K562 (cell line): ENCODE measurements at regions not wholly inside any gene's neighbourhood (a gene's known extent, or its start where the extent isn't known, plus 50 kb on each side); places are given as distances from the start of the nearest gene placed in this dataset.

Experiments
- ATAC-seq: fragments of 200-7000 bp; cut with Tn5 transposase; 3 replicates; pipeline ENCODE4 v1.9.1; 2020; ENCODE audit warnings: moderate library complexity
- BruUV-seq: library from RNA; stranded (reverse); fragments of 400-500 nt; replicated peaks from 2 replicates; lab custom pipeline; 2021; lab: Mats Ljungman, UMichigan
- CTCF ChIA-PET: fragments of 300-600 bp; formaldehyde crosslinking; extraction: SDS; loops from one replicate; lab custom pipeline; 2021; ENCODE audit warnings: low intra/inter-chr PET ratio; lab: Yijun Ruan, JAX
- POLR2A ChIA-PET: fragments of 300-600, 350-650 bp; sonication (Branson Sonifier 250); formaldehyde crosslinking; extraction: SDS; loops from one replicate; lab custom pipeline; 2021; ENCODE audit warnings: antibody characterized with exemption, inconsistent platforms; lab: Yijun Ruan, JAX
- DNase-seq, 4 experiments: peaks; one replicate each; pipeline versions ENCODE4 v3.0.0 to v3.0.0-alpha.2; 2011 to 2018; ENCODE audit warnings: low spot score in 3 of 4, mixed read lengths in 3 of 4; ENCODE audit errors: extremely low read depth in 1 of 4
- FAIRE-seq: peaks from 2 replicates; lab custom pipeline; 2011; peaks lifted over from hg19 to GRCh38; lab: Jason Lieb, UNC
- H2AFZ ChIP-seq: 2 replicates; pipeline ENCODE4 v1.6.0; 2011; ENCODE audit warnings: low read depth, low read length, control low read depth, inconsistent platforms
- H3K27ac ChIP-seq: fragments of 200-600 bp; 3 replicates; pipeline ENCODE4 v1.8.0; 2011; ENCODE audit warnings: low read depth, mild to moderate bottlenecking, control low read depth, inconsistent platforms, low read length, moderate library complexity, mixed read lengths; ENCODE audit errors: extremely low read depth
- H3K27me3 ChIP-seq, 2 experiments: fragments of 300-600 bp in 1 of 2; 2 replicates in 1 of 2; 3 replicates in 1 of 2; pipeline versions ENCODE4 v1.6.0 to v1.8.0; 2011; ENCODE audit warnings: inconsistent platforms in 2 of 2, low read length in 2 of 2, mild to moderate bottlenecking in 1 of 2, mixed read lengths in 1 of 2, moderate library complexity in 1 of 2; ENCODE audit not compliant: control insufficient read depth in 2 of 2, insufficient read depth in 2 of 2
- H3K36me3 ChIP-seq: fragments of 300-600 bp; 3 replicates; pipeline ENCODE4 v1.8.0; 2011; ENCODE audit warnings: mild to moderate bottlenecking, low read length, inconsistent platforms; ENCODE audit not compliant: control insufficient read depth, insufficient read depth
- H3K4me1 ChIP-seq, 2 experiments: fragments of 200-600 bp in 1 of 2; replicated peaks in 1 of 2; 2 replicates in 1 of 2; 3 replicates in 1 of 2; pipeline versions ENCODE4 v1.5.1 to v1.8.0; 2011; ENCODE audit warnings: inconsistent platforms in 2 of 2, low read length in 2 of 2, mild to moderate bottlenecking in 1 of 2, mixed read lengths in 1 of 2, moderate library complexity in 1 of 2; ENCODE audit not compliant: control insufficient read depth in 2 of 2, insufficient read depth in 2 of 2
- H3K4me2 ChIP-seq: 2 replicates; pipeline ENCODE4 v1.6.1; 2011; ENCODE audit warnings: low read length, control low read depth, inconsistent platforms, mixed read lengths; ENCODE audit not compliant: insufficient read depth
- H3K4me3 ChIP-seq: fragments of 200-600 bp; sonication (generic), shearing (Covaris generic); 2 replicates; pipeline ENCODE4 v1.5.1; 2016; ENCODE audit warnings: control low read depth, inconsistent platforms
- H3K79me2 ChIP-seq: fragments of 200-600 bp; 3 replicates; pipeline ENCODE4 v1.8.0; 2011; ENCODE audit warnings: low read length, inconsistent platforms; ENCODE audit not compliant: control insufficient read depth, insufficient read depth
- H3K9ac ChIP-seq, 2 experiments: 2 replicates each; pipeline versions ENCODE4 v1.6.0 to v1.6.1; 2011; ENCODE audit warnings: low read depth in 2 of 2, low read length in 2 of 2, control low read depth in 1 of 2, inconsistent platforms in 1 of 2, mild to moderate bottlenecking in 1 of 2, mixed read lengths in 1 of 2; ENCODE audit not compliant: insufficient read depth in 1 of 2
- H3K9me1 ChIP-seq: one replicate; pipeline ENCODE4 v1.6.0; 2011; ENCODE audit warnings: inconsistent platforms, mild to moderate bottlenecking, low read length, moderate library complexity; ENCODE audit not compliant: control insufficient read depth, insufficient read depth
- H3K9me3 ChIP-seq: replicated peaks from 2 replicates; pipeline ENCODE4 v1.5.1; 2011; ENCODE audit warnings: low read depth, low read length, inconsistent platforms; ENCODE audit not compliant: control insufficient read depth, insufficient read depth
- H4K20me1 ChIP-seq: replicated peaks from 2 replicates; pipeline ENCODE4 v1.6.1; 2011; ENCODE audit warnings: low read length, inconsistent platforms, mixed read lengths; ENCODE audit not compliant: control insufficient read depth, insufficient read depth
- ATF3 ChIP-seq, 2 experiments: fragments of 450-650 bp in 1 of 2; sonication (generic) in 1 of 2; formaldehyde crosslinking in 1 of 2; IDR thresholded peaks in 1 of 2; conservative IDR thresholded peaks in 1 of 2; 2 replicates each; pipeline versions ENCODE4 v1.6.1 to v1.8.1; 2016 to 2023; ENCODE audit warnings: mild to moderate bottlenecking in 2 of 2, moderate library complexity in 2 of 2, inconsistent platforms in 1 of 2, missing genetic modification reagents in 1 of 2
- CC2D1A ChIP-seq: fragments of 450-650 bp; IDR thresholded peaks from 2 replicates; pipeline ENCODE4 v1.6.1; 2017; ENCODE audit warnings: mild to moderate bottlenecking
- CEBPG ChIP-seq, 3 experiments: fragments of 200-800 bp in 1 of 3; sonication (Bioruptor generic) in 1 of 3; sonication (generic) in 1 of 3; formaldehyde crosslinking in 1 of 3; IDR thresholded peaks in 2 of 3; conservative IDR thresholded peaks in 1 of 3; 2 replicates each; pipeline versions ENCODE4 v1.6.1 to v1.8.0; 2016 to 2022; ENCODE audit warnings: missing compliant biosample characterization in 2 of 3, missing genetic modification characterization in 2 of 3, mild to moderate bottlenecking in 1 of 3, missing genetic modification reagents in 1 of 3
- CREB1 ChIP-seq, 2 experiments: sonication (generic) in 1 of 2; formaldehyde crosslinking in 1 of 2; IDR thresholded peaks; 2 replicates each; pipeline versions ENCODE4 v1.6.1 to v1.8.0; 2012 to 2022; ENCODE audit warnings: inconsistent platforms in 1 of 2, mild to moderate bottlenecking in 1 of 2, missing genetic modification reagents in 1 of 2, moderate library complexity in 1 of 2
- KDM2B ChIP-seq: fragments of 250-450 bp; sonication (Bioruptor Pico); IDR thresholded peaks from 2 replicates; pipeline ENCODE4 v1.8.0; 2021; ENCODE audit warnings: mild to moderate bottlenecking, moderate library complexity
- RUNX1 ChIP-seq: sonication (generic); IDR thresholded peaks from 2 replicates; pipeline ENCODE4 v1.6.1; 2016; ENCODE audit warnings: antibody characterized with exemption, low read depth
- YY1 ChIP-seq, 3 experiments: IDR thresholded peaks; 2 replicates each; pipeline ENCODE4 v1.6.1; 2011; ENCODE audit warnings: low read length in 2 of 3, mild to moderate bottlenecking in 2 of 3, moderate library complexity in 2 of 3, borderline replicate concordance in 1 of 3, control low read depth in 1 of 3, low read depth in 1 of 3; ENCODE audit not compliant: insufficient read depth in 3 of 3, insufficient replicate concordance in 2 of 3, control insufficient read depth in 1 of 3, insufficient read length in 1 of 3; ENCODE audit errors: extremely low read depth in 1 of 3
- ZEB2 ChIP-seq: fragments of 450-650 bp; IDR thresholded peaks from 2 replicates; pipeline ENCODE4 v1.6.1; 2016
- ZNF274 ChIP-seq: IDR thresholded peaks from 2 replicates; pipeline ENCODE4 v1.6.1; 2011; ENCODE audit warnings: low read depth, mild to moderate bottlenecking, low read length, moderate library complexity, borderline replicate concordance
- ZNF766 ChIP-seq: fragments of 200-800 bp; sonication (Bioruptor generic); conservative IDR thresholded peaks from 2 replicates; pipeline ENCODE4 v1.6.1; 2016; ENCODE audit warnings: missing genetic modification characterization, missing compliant biosample characterization
- WGBS: fragments of 100-300 bp; shearing (Covaris generic); methylation state at CpG from one replicate; pipeline ENCODE4 v1.1.6; 2016; ENCODE audit warnings: low coverage, mixed read lengths; ENCODE audit not compliant: insufficient coverage; ENCODE audit errors: missing lambda C conversion rate; 5-methylcytosine and 5-hydroxymethylcytosine counted together
- in situ Hi-C: fragments of 300-500 bp; cut with MboI; formaldehyde crosslinking; loops from 4 replicates; pipeline ENCODE4 v1.15.0; 2018; ENCODE audit warnings: inconsistent platforms, mixed read lengths
- intact Hi-C: fragments of 100-400 bp; cut with micrococcal nuclease; formaldehyde crosslinking; loops from 2 replicates; pipeline ENCODE4 v1.14.2; 2022
- TF ChIP-seq, protein P1 (sequence below): fragments of 250-450 bp; sonication (Bioruptor Pico); IDR thresholded peaks from 2 replicates; pipeline ENCODE4 v1.4.0; 2020; ENCODE audit warnings: mild to moderate bottlenecking, moderate library complexity, borderline replicate concordance

DNA sequence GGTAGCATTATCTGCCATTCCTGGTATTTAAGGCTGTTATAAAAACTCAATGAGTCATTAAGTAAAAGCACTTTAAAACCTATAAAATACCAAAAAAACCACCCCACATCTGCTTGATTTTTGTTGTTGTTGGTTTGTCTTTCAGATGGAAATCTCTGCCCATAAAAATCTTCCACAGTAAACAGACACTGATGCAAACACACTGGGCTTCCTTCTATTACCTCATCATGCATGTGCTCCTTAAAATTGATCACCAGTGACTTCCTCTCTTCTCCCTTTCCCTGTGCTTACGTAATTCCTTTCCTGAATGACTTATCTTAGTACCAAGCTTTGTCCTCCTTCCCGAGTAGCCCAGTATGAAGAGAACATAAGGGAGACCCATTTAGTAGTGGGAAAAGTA lies 167.2 kb downstream of the EVX1 start:
- DNase-seq (no peak), ATAC-seq (no peak), FAIRE-seq (no peak)
- Histone ChIP-seq H4K20me1 (peaks cover 3% of the 10 kb centered on the region; the same call in 1 of the 2 replicates), H3K4me2 (no peak overlapping the region), H3K36me3 (no peaks in the 10 kb centered on the region), H3K4me3 (no peak overlapping the region), H3K79me2 (no peaks in the 10 kb centered on the region), H3K27me3 (peaks cover 0 to 6% of the 10 kb centered on the region in 2 experiments; a peak in 3 of 5 replicates), H2AFZ (no peak overlapping the region), H3K9me3 (no peaks in the 10 kb centered on the region), H3K9ac (no peak overlapping the region), H3K27ac (no peak overlapping the region), H3K4me1 (no peaks in the 10 kb centered on the region), H3K9me1 (no peaks in the 10 kb centered on the region)
- 24% methylated on average over 2 of the region's 2 CpGs for WGBS
- CTCF ChIA-PET, result no interaction called here
- no TSS peak for BruUV-seq
- TF ChIP-seq CC2D1A, result no peak
- no peak for TF ChIP-seq RUNX1
- TF ChIP-seq CEBPG (CRISPR knock-in tag; IDR thresholded peaks at IDR 0.05), result no peak
- peak in 1 of 2 experiments; percentile 33; a peak in 1 of 4 replicates for TF ChIP-seq CEBPG (tag; conservative IDR thresholded peaks at IDR 0.05 in 1 of 2, IDR thresholded peaks at IDR 0.05 in 1 of 2)
- TF ChIP-seq KDM2B (CRISPR knock-in tag), result no peak
- TF ChIP-seq ZNF274, result no peak
- TF ChIP-seq ZNF766 (CRISPR knock-in tag), result no peak
- no peak for TF ChIP-seq YY1 (IDR thresholded peaks at IDR 0.05; ENCODE audit: borderline replicate concordance in 1 of 3, control insufficient read depth in 1 of 3, extremely low read depth in 1 of 3, insufficient read depth in 3 of 3, insufficient read length in 1 of 3, insufficient replicate concordance in 2 of 3, low read depth in 1 of 3, low read length in 2 of 3)
- no peak for TF ChIP-seq ZEB2
- no peak for TF ChIP-seq CREB1 (IDR thresholded peaks at IDR 0.05)
- no peak for TF ChIP-seq CREB1 (CRISPR knock-in tag; IDR thresholded peaks at IDR 0.05)
- TF ChIP-seq, protein P1, sequence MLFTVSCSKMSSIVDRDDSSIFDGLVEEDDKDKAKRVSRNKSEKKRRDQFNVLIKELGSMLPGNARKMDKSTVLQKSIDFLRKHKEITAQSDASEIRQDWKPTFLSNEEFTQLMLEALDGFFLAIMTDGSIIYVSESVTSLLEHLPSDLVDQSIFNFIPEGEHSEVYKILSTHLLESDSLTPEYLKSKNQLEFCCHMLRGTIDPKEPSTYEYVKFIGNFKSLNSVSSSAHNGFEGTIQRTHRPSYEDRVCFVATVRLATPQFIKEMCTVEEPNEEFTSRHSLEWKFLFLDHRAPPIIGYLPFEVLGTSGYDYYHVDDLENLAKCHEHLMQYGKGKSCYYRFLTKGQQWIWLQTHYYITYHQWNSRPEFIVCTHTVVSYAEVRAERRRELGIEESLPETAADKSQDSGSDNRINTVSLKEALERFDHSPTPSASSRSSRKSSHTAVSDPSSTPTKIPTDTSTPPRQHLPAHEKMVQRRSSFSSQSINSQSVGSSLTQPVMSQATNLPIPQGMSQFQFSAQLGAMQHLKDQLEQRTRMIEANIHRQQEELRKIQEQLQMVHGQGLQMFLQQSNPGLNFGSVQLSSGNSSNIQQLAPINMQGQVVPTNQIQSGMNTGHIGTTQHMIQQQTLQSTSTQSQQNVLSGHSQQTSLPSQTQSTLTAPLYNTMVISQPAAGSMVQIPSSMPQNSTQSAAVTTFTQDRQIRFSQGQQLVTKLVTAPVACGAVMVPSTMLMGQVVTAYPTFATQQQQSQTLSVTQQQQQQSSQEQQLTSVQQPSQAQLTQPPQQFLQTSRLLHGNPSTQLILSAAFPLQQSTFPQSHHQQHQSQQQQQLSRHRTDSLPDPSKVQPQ (CRISPR knock-in tag), result no peak
- TF ChIP-seq ATF3 (IDR thresholded peaks at IDR 0.05), result peak; percentile 30; the same call in 1 of the 2 replicates
- TF ChIP-seq ATF3 (CRISPR knock-in tag; conservative IDR thresholded peaks at IDR 0.05), result no peak
- in situ Hi-C loops, result no loop called here
- POLR2A ChIA-PET, result no interaction called here
- intact Hi-C loops, result no loop called here
